SK-N-SH treated with all-trans-retinoic acid at 6 μM for 48 hours (cell line): ENCODE measurements at regions not wholly inside any gene's neighbourhood (a gene's known extent, or its start where the extent isn't known, plus 50 kb on each side); places are given as distances from the start of the nearest gene placed in this dataset.

ENCODE experiments used
- PPARA ChIP-seq: fragments of 250-450 bp; sonication (Bioruptor Pico); IDR thresholded peaks from 2 replicates; pipeline ENCODE4 v1.5.0; 2020; ENCODE audit warnings: mild to moderate bottlenecking, borderline replicate concordance
- ZFP3 ChIP-seq: fragments of 250-450 bp; sonication (Bioruptor Pico); IDR thresholded peaks from 2 replicates; pipeline ENCODE4 v1.5.0; 2020; ENCODE audit warnings: mild to moderate bottlenecking, moderate library complexity
- ZNF70 ChIP-seq: fragments of 450-650 bp; formaldehyde crosslinking; IDR thresholded peaks from 2 replicates; pipeline ENCODE4 v1.5.0; 2020; ENCODE audit warnings: mild to moderate bottlenecking, moderate library complexity
- TF ChIP-seq, protein P1 (sequence below): fragments of 250-450 bp; sonication (Bioruptor Pico); IDR thresholded peaks from 2 replicates; pipeline ENCODE4 v1.5.1; 2020; ENCODE audit warnings: low read depth, mild to moderate bottlenecking, moderate library complexity

DNA sequence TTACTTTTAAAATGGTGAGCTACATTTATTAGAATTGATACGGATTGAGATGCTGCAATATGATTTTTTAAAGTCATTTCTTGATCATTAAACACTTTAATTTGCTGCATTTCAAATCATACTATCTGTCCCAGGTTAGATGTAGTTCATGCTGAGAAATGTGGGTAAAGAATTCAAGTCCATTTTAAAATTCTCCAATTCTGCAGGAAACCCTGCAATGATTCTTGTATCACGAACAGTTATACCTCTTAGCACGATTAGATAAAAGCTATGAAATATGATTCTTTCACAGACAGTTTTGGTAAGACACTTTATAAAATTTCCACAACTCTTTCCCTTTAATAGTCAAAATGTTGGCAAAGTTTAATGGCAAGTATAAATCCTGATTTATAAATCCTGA lies 693.4 kb downstream of the ADGRL2 start:
- TF ChIP-seq ZFP3 (CRISPR knock-in tag) = no peak
- TF ChIP-seq ZNF70 (CRISPR knock-in tag) = no peak
- no peak for TF ChIP-seq PPARA (CRISPR knock-in tag)
- TF ChIP-seq, protein P1, sequence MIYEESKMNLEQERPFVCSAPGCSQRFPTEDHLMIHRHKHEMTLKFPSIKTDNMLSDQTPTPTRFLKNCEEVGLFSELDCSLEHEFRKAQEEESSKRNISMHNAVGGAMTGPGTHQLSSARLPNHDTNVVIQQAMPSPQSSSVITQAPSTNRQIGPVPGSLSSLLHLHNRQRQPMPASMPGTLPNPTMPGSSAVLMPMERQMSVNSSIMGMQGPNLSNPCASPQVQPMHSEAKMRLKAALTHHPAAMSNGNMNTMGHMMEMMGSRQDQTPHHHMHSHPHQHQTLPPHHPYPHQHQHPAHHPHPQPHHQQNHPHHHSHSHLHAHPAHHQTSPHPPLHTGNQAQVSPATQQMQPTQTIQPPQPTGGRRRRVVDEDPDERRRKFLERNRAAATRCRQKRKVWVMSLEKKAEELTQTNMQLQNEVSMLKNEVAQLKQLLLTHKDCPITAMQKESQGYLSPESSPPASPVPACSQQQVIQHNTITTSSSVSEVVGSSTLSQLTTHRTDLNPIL (CRISPR knock-in tag) = no peak
